GM06990 (cell line): ENCODE measurements at regions not wholly inside any gene's neighbourhood (a gene's known extent, or its start where the extent isn't known, plus 50 kb on each side); places are given as distances from the start of the nearest gene placed in this dataset.

ENCODE experiments used
- DNase-seq: peaks from one replicate; pipeline ENCODE4 v3.0.0-alpha.2; 2011; ENCODE audit not compliant: insufficient read length; ENCODE audit errors: extremely low read depth
- H3K27me3 ChIP-seq: replicated peaks from 2 replicates; pipeline ENCODE4 v1.6.0; 2011; ENCODE audit warnings: low read length; ENCODE audit not compliant: control insufficient read depth, insufficient read depth
- H3K36me3 ChIP-seq: 2 replicates; pipeline ENCODE4 v1.5.1; 2011; ENCODE audit warnings: low read length; ENCODE audit not compliant: control insufficient read depth, insufficient read depth
- H3K4me3 ChIP-seq: replicated peaks from 2 replicates; pipeline ENCODE4 v1.5.1; 2011; ENCODE audit warnings: low read depth, mild to moderate bottlenecking, control low read depth, low read length
- CTCF ChIP-seq: IDR thresholded peaks from 2 replicates; pipeline ENCODE4 v1.5.1; 2011; ENCODE audit warnings: low read length, control low read depth, mild to moderate bottlenecking, inconsistent platforms; ENCODE audit not compliant: insufficient read depth, poor library complexity, severe bottlenecking

GRCh38 chr10:44567471-44567870, 182.6 kb upstream of the CXCL12 start:
- no peak for TF ChIP-seq CTCF
- Histone ChIP-seq H3K4me3 (no peak overlapping the region), H3K27me3 (peaks cover 1% of the 10 kb centered on the region), H3K36me3 (no peaks in the 10 kb centered on the region)
- no peak for DNase-seq

GRCh38 chr10:44569193-44570091, 184.5 kb upstream of the CXCL12 start:
- no peak overlapping the region for H3K4me3 ChIP-seq
- no peaks in the 10 kb centered on the region for H3K36me3 ChIP-seq
- no peak for DNase-seq
- TF ChIP-seq CTCF: no peak
- peaks cover 1% of the 10 kb centered on the region for H3K27me3 ChIP-seq

- Histone ChIP-seq H3K27me3 (peaks cover 1% of the 10 kb centered on the region), H3K4me3 (no peak overlapping the region), H3K36me3 (no peaks in the 10 kb centered on the region)
- no peak for TF ChIP-seq CTCF
- no peak for DNase-seq
Observed at GRCh38 chr10:44571701-44572100, 186.8 kb upstream of the CXCL12 start.

- Histone ChIP-seq H3K36me3 (no peaks in the 10 kb centered on the region), H3K27me3 (peaks cover 1% of the 10 kb centered on the region), H3K4me3 (no peak overlapping the region)
- no peak for TF ChIP-seq CTCF
- no peak for DNase-seq
Observed at GRCh38 chr10:44572146-44572545, 187.2 kb upstream of the CXCL12 start.

- TF ChIP-seq CTCF: no peak
- H3K4me3 ChIP-seq: no peak overlapping the region
- H3K36me3 ChIP-seq: no peaks in the 10 kb centered on the region
- no peak for DNase-seq
- H3K27me3 ChIP-seq: peaks cover 1% of the 10 kb centered on the region
Observed at GRCh38 chr10:44573821-44574220, 188.9 kb upstream of the CXCL12 start.
